22Rv1 (cell line): ENCODE measurements at regions not wholly inside any gene's neighbourhood (a gene's known extent, or its start where the extent isn't known, plus 50 kb on each side); places are given as distances from the start of the nearest gene placed in this dataset.

Source experiments
- ZFX ChIP-seq: fragments of 450-650 bp; IDR thresholded peaks from 2 replicates; pipeline ENCODE4 v1.6.1; 2017; ENCODE audit warnings: antibody characterized with exemption, borderline replicate concordance
- TF ChIP-seq, protein P1 (sequence below): fragments of 450-650 bp; IDR thresholded peaks from 2 replicates; pipeline ENCODE4 v1.5.1; 2017; ENCODE audit warnings: mild to moderate bottlenecking

DNA sequence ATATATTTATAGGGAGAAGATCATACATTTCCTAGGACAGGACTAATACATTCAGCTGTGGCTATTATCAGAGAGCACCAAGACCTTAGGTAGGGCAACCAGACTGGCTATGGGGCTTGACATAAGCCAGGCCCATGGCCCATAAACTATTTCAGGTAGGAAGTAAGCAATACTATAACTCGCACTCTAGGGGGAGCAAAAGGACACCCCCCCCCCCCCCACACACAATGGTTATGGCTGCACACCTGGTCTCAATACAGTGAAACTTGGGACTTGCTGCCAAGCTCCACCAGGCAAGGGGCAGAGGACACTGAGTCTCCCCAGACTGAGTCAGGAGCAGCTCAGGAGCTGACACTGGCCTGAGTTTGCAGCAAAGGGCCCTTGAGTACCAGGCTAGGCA, 348.9 kb upstream of the ASIC2 start:
- TF ChIP-seq, protein P1, sequence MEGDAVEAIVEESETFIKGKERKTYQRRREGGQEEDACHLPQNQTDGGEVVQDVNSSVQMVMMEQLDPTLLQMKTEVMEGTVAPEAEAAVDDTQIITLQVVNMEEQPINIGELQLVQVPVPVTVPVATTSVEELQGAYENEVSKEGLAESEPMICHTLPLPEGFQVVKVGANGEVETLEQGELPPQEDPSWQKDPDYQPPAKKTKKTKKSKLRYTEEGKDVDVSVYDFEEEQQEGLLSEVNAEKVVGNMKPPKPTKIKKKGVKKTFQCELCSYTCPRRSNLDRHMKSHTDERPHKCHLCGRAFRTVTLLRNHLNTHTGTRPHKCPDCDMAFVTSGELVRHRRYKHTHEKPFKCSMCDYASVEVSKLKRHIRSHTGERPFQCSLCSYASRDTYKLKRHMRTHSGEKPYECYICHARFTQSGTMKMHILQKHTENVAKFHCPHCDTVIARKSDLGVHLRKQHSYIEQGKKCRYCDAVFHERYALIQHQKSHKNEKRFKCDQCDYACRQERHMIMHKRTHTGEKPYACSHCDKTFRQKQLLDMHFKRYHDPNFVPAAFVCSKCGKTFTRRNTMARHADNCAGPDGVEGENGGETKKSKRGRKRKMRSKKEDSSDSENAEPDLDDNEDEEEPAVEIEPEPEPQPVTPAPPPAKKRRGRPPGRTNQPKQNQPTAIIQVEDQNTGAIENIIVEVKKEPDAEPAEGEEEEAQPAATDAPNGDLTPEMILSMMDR = peak; percentile 44
- no peak for TF ChIP-seq ZFX
